Stomach smooth muscle (tissue), 2 donors: ENCODE measurements at regions not wholly inside any gene's neighbourhood (a gene's known extent, or its start where the extent isn't known, plus 50 kb on each side); places are given as distances from the start of the nearest gene placed in this dataset.
"Not testable (repeated sequence)": the region's sequence is repeated elsewhere in the genome, so short reads cannot be mapped to it uniquely, and the experiment has no call there.

Experiments used
- H3K27ac ChIP-seq: one replicate; pipeline ENCODE4 v1.7.0; 2013; ENCODE audit warnings: mild to moderate bottlenecking, low read length, inconsistent platforms
- H3K27me3 ChIP-seq, 2 donors: one replicate each; pipeline ENCODE4 v1.7.0; 2013; ENCODE audit warnings: low read length in 2 of 2; ENCODE audit not compliant: insufficient read depth in 2 of 2, control insufficient read depth in 1 of 2
- H3K36me3 ChIP-seq, 2 donors: one replicate each; pipeline ENCODE4 v1.7.0; 2013; ENCODE audit warnings: low read length in 2 of 2; ENCODE audit not compliant: control insufficient read depth in 2 of 2, insufficient read depth in 2 of 2
- H3K4me1 ChIP-seq: one replicate; pipeline ENCODE4 v1.7.0; 2013; ENCODE audit warnings: low read length; ENCODE audit not compliant: control insufficient read depth, insufficient read depth
- H3K4me3 ChIP-seq, 2 donors: one replicate each; pipeline ENCODE4 v1.7.0; 2013; ENCODE audit warnings: low read length in 2 of 2
- H3K9ac ChIP-seq, 2 donors: one replicate each; pipeline ENCODE4 v1.7.0; 2013; ENCODE audit warnings: low read length in 2 of 2, mild to moderate bottlenecking in 1 of 2
- H3K9me3 ChIP-seq, 2 donors: one replicate each; pipeline ENCODE4 v1.7.0; 2013; ENCODE audit warnings: low read length in 2 of 2; ENCODE audit not compliant: control insufficient read depth in 2 of 2
- donor health status: healthy.
- donor health status: Pancreatic carcinoma.

DNA sequence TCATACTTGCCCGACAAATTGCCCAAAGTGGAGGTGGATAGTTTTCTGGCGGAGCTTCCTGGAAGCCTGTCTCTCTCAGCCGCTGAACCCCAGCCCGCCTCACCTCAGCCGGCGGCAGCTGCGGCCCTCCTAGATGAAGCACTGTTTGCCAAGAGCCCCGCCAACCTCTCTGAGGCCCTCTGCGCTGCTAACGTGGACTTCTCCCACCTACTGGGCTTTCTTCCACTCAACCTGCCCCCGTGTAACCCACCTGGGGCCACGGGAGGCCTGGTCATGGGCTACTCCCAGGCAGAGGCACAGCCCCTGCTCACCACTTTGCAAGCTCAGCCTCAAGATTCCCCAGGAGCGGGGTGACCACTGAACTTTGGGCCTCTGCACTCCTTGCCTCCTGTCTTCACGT is 254.1 kb downstream of the NKX6-1 start:
- H3K9me3 ChIP-seq, H3K27me3 ChIP-seq, H3K36me3 ChIP-seq, H3K4me1 ChIP-seq, H3K4me3 ChIP-seq, H3K9ac ChIP-seq, H3K27ac ChIP-seq: not testable (repeated sequence)

GRCh38 chr4:84244346-84244801 is 254.7 kb downstream of the NKX6-1 start:
- not testable (repeated sequence) for H3K9me3 ChIP-seq, H3K4me1 ChIP-seq, H3K9ac ChIP-seq, H3K4me3 ChIP-seq, H3K27ac ChIP-seq, H3K27me3 ChIP-seq, H3K36me3 ChIP-seq

GRCh38 chr4:84243685-84244084 is 255.4 kb downstream of the NKX6-1 start:
- H3K4me1 ChIP-seq: no peaks in the 10 kb centered on the region
- H3K4me3 ChIP-seq: no peak overlapping the region
- H3K9me3 ChIP-seq: no peaks in the 10 kb centered on the region
- H3K27ac ChIP-seq: no peak overlapping the region
- H3K27me3 ChIP-seq: no peaks in the 10 kb centered on the region
- no peaks in the 10 kb centered on the region for H3K36me3 ChIP-seq
- no peak overlapping the region for H3K9ac ChIP-seq

DNA sequence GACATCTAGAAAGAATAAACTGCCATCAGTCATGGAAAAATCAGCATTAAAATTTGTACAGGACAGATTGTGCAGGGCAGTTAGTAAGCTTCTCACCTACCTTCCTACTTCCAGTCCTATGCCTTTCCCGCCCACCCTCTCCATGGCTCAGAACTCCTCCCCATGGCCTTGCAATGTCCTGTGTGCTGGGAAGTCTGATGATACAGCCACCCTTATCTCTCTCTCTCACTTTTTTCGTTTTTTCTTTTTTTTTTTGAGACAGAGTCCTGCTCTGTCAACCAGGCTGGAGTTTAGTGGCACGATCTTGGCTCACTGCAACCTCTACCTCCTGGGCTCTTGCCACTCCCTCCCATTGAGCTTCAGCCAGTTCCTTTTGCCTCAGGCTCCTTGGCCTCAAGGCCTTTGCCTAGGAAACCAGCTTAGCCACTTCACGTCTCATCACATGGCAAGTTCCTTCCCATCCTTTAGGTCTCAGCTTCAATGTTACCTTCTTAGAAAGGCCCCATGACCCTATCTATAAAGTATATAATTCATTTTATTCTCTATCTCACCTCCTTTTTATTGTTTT is 259.7 kb downstream of the NKX6-1 start:
- H3K4me3 ChIP-seq: no peak overlapping the region
- no peaks in the 10 kb centered on the region for H3K9me3 ChIP-seq
- no peak overlapping the region for H3K9ac ChIP-seq
- H3K36me3 ChIP-seq: no peaks in the 10 kb centered on the region
- no peaks in the 10 kb centered on the region for H3K27me3 ChIP-seq
- H3K4me1 ChIP-seq: no peaks in the 10 kb centered on the region
- H3K27ac ChIP-seq: no peak overlapping the region

GRCh38 chr4:84238247-84239090 is 260.6 kb downstream of the NKX6-1 start:
- no peaks in the 10 kb centered on the region for H3K4me1 ChIP-seq
- H3K27me3 ChIP-seq: no peaks in the 10 kb centered on the region
- no peaks in the 10 kb centered on the region for H3K36me3 ChIP-seq
- no peaks in the 10 kb centered on the region for H3K9me3 ChIP-seq
- H3K27ac ChIP-seq: no peak overlapping the region
- H3K4me3 ChIP-seq: no peak overlapping the region
- no peak overlapping the region for H3K9ac ChIP-seq

DNA sequence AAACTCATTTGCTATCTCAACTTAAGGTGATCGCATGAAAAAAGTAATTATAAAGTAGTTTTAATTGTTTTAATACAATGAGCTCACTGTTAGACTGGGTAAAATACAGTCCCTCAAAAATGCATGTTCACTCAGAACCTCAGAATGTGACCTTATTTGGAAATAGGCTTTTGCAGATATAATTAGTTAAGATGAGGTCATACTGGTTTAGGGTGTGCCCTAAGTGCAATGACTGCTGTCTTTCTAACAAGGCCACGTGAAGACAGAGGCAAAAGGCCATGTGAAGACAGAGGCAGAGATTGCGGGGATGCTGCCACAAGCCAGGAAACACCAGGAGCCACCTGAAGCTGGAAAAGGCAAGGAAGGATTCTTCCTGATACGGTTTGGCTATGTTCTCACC is 262.1 kb downstream of the NKX6-1 start:
- no peaks in the 10 kb centered on the region for H3K4me1 ChIP-seq
- H3K9ac ChIP-seq: no peak overlapping the region
- no peaks in the 10 kb centered on the region for H3K9me3 ChIP-seq
- H3K4me3 ChIP-seq: no peak overlapping the region
- H3K27me3 ChIP-seq: no peaks in the 10 kb centered on the region
- no peaks in the 10 kb centered on the region for H3K36me3 ChIP-seq
- H3K27ac ChIP-seq: no peak overlapping the region

- Histone ChIP-seq H3K36me3 (no peaks in the 10 kb centered on the region), H3K4me3 (no peak overlapping the region), H3K9me3 (peaks cover 0 to 2% of the 10 kb centered on the region in 2 donors)
Observed at GRCh38 chr4:84235126-84235944, 263.8 kb downstream of the NKX6-1 start.

DNA sequence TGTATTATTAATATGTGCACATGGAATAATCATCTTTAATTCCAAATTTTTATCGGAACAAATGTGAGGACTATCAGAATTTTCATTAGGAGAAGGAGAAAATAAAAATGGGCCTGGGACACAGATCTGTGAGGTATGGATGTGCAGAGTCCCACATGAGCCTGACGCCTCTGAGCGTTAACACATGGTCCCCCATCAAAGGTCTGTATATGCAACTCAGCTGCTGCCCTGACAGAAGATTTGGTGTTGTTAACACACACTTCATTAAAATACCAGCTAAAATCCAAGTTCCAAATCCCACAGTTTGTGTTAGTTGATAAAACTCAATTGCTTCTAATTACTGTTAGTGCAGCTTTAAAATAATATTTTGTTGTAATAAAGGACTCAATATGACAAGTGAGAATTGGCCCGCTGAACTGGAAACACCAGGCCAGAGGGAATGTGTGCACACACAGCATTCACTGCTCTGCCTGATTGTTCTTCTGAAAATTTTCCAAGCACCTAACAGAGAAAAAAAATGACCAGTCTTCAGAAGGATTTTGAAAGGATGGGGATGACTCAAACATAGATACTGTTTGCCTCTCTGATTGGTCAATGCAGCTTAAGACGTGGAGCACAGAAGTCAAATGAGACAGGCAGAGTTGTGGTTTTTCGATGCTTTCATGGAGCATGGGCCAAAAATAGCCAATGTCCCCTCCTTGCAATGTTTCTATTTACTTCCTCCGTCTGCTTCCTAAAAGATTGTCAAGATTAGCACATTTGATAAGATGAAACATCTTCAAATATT is 266.6 kb downstream of the NKX6-1 start:
- Histone ChIP-seq H3K36me3 (no peaks in the 10 kb centered on the region), H3K27me3 (no peaks in the 10 kb centered on the region), H3K4me1 (no peaks in the 10 kb centered on the region), H3K4me3 (no peak overlapping the region), H3K9me3 (peaks cover 0 to 2% of the 10 kb centered on the region in 2 donors), H3K9ac (no peak overlapping the region), H3K27ac (no peak overlapping the region)

More at GRCh38 chr4:84235126-84235944, 263.8 kb downstream of the NKX6-1 start:
- H3K27ac ChIP-seq: no peak overlapping the region
- H3K27me3 ChIP-seq: no peaks in the 10 kb centered on the region
- H3K4me1 ChIP-seq: no peaks in the 10 kb centered on the region
- no peak overlapping the region for H3K9ac ChIP-seq

GRCh38 chr4:84231539-84232055 is 267.5 kb downstream of the NKX6-1 start:
- Histone ChIP-seq H3K9me3 (peaks cover 0 to 2% of the 10 kb centered on the region in 2 donors), H3K4me3 (no peak overlapping the region), H3K9ac (no peak overlapping the region)

DNA sequence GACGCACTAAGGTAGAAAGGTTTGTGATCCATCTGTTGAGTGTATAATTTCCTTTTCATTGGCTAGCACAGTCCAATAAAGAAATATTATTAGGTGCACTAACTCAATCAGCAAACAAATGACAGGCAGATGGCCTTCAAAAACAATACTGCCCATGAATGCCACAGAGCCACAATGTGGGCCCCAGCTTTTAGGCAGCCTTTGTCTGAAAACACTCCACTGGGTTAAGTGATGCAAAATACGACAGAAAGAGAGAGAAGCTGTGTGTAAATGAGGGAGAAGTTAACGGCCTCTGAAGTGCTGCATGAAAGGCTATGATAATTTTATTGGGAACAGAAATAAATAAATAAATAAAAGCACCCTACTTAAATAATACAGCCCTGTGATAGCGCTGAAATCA is 274.6 kb downstream of the NKX6-1 start:
- no peaks in the 10 kb centered on the region for H3K36me3 ChIP-seq
- no peak overlapping the region for H3K27ac ChIP-seq
- no peaks in the 10 kb centered on the region for H3K9me3 ChIP-seq
- H3K9ac ChIP-seq: no peak overlapping the region
- no peaks in the 10 kb centered on the region for H3K27me3 ChIP-seq
- H3K4me1 ChIP-seq: no peaks in the 10 kb centered on the region
- H3K4me3 ChIP-seq: no peak overlapping the region

More at GRCh38 chr4:84231539-84232055, 267.5 kb downstream of the NKX6-1 start:
- H3K27me3 ChIP-seq: no peaks in the 10 kb centered on the region
- H3K27ac ChIP-seq: no peak overlapping the region
- no peaks in the 10 kb centered on the region for H3K36me3 ChIP-seq
- no peaks in the 10 kb centered on the region for H3K4me1 ChIP-seq
